PC-9 (cell line): ENCODE measurements at regions not wholly inside any gene's neighbourhood (a gene's known extent, or its start where the extent isn't known, plus 50 kb on each side); places are given as distances from the start of the nearest gene placed in this dataset.

Source experiments
- EZH2 ChIP-seq: fragments of 200-600 bp; sonication (generic); IDR thresholded peaks from 2 replicates; pipeline ENCODE4 v1.8.0; 2017; ENCODE audit warnings: antibody characterized with exemption, low read depth
- TF ChIP-seq, protein P1 (sequence below): fragments of 200-600 bp; sonication (generic); conservative IDR thresholded peaks from 2 replicates; pipeline ENCODE4 v1.6.1; 2017; ENCODE audit warnings: mixed run types, antibody characterized with exemption, mild to moderate bottlenecking, moderate library complexity

DNA sequence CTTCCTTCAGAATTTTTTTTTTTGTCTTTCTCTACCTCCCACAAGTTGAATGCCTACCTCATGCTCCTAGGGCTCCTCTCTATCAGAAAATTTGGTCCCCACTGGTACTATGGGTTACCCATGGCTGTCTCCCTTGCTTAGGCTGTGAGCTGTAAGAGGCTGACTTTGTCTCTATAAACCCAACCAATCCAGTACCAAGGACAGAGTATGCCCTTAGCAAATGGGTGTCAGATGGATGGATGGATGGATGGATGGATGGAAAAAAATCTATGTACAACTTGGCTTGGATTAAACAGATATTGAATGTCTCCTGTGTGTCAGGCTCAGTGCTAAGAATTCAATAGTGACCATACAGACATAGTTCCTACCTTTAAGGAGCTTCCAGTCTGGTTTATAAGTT is 398.2 kb upstream of the TRPC7 start:
- TF ChIP-seq, protein P1, sequence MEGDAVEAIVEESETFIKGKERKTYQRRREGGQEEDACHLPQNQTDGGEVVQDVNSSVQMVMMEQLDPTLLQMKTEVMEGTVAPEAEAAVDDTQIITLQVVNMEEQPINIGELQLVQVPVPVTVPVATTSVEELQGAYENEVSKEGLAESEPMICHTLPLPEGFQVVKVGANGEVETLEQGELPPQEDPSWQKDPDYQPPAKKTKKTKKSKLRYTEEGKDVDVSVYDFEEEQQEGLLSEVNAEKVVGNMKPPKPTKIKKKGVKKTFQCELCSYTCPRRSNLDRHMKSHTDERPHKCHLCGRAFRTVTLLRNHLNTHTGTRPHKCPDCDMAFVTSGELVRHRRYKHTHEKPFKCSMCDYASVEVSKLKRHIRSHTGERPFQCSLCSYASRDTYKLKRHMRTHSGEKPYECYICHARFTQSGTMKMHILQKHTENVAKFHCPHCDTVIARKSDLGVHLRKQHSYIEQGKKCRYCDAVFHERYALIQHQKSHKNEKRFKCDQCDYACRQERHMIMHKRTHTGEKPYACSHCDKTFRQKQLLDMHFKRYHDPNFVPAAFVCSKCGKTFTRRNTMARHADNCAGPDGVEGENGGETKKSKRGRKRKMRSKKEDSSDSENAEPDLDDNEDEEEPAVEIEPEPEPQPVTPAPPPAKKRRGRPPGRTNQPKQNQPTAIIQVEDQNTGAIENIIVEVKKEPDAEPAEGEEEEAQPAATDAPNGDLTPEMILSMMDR: no peak
- no peak for TF ChIP-seq EZH2
